ENCODE measurements at regions not wholly inside any gene's neighbourhood (a gene's known extent, or its start where the extent isn't known, plus 50 kb on each side); places are given as distances from the start of the nearest gene placed in this dataset.

GRCh38 chr14:85054178-85054577 is 475.8 kb upstream of the FLRT2 start:
- no peak overlapping the region for H2AFZ ChIP-seq (ENCODE audit: low read depth, low read length)
- peaks cover 4% of the 10 kb centered on the region for H3K9me3 ChIP-seq (ENCODE audit: low read length)
- H3K9me2 ChIP-seq (ENCODE audit: insufficient read depth, low read length): no peaks in the 10 kb centered on the region
- H3K4me2 ChIP-seq (ENCODE audit: low read length): no peak overlapping the region
- TF ChIP-seq POLR2AphosphoS5 (IDR thresholded peaks at IDR 0.05) (no peak), CTCF (IDR thresholded peaks at IDR 0.05; ENCODE audit: poor library complexity, severe bottlenecking) (no peak), REST (IDR thresholded peaks at IDR 0.05; ENCODE audit: borderline replicate concordance) (no peak), TAF1 (IDR thresholded peaks at IDR 0.05; ENCODE audit: low read depth) (no peak), RAD21 (conservative IDR thresholded peaks at IDR 0.05) (no peak), EZH2 (IDR thresholded peaks at IDR 0.05; ENCODE audit: borderline replicate concordance, insufficient read depth, low read length, poor library complexity, severe bottlenecking) (no peak), SMC3 (conservative IDR thresholded peaks at IDR 0.05; ENCODE audit: poor library complexity) (no peak), MXI1 (conservative IDR thresholded peaks at IDR 0.05; ENCODE audit: poor library complexity, severe bottlenecking) (no peak), EP300 (conservative IDR thresholded peaks at IDR 0.05; ENCODE audit: poor library complexity, severe bottlenecking) (no peak)
- H4K20me1 ChIP-seq (ENCODE audit: insufficient read depth): no peaks in the 10 kb centered on the region
- H3K9ac ChIP-seq (ENCODE audit: low read length): no peak overlapping the region
- no peak overlapping the region for H3K4me3 ChIP-seq (ENCODE audit: low read length)
- no peaks in the 10 kb centered on the region for H3F3A ChIP-seq (ENCODE audit: insufficient read depth, low read length, poor library complexity, severe bottlenecking)
- no peaks in the 10 kb centered on the region for H3K36me3 ChIP-seq (ENCODE audit: insufficient read depth, low read length)
- no peak overlapping the region for H3K27ac ChIP-seq (ENCODE audit: low read length)
- no peaks in the 10 kb centered on the region for H3K79me2 ChIP-seq (replicated peaks; ENCODE audit: insufficient read depth, low read length)
- no peaks in the 10 kb centered on the region for H3K27me3 ChIP-seq (ENCODE audit: insufficient read depth, low read depth, low read length)

GRCh38 chr14:85056267-85056666 is 473.7 kb upstream of the FLRT2 start:
- no peak overlapping the region for H3K27ac ChIP-seq (ENCODE audit: low read length)
- H3K9ac ChIP-seq (ENCODE audit: low read length): no peak overlapping the region
- H3K79me2 ChIP-seq (replicated peaks; ENCODE audit: insufficient read depth, low read length): no peaks in the 10 kb centered on the region
- H3K27me3 ChIP-seq (ENCODE audit: insufficient read depth, low read depth, low read length): no peaks in the 10 kb centered on the region
- no peak overlapping the region for H2AFZ ChIP-seq (ENCODE audit: low read depth, low read length)
- H3K4me3 ChIP-seq (ENCODE audit: low read length): no peak overlapping the region
- H3K4me2 ChIP-seq (ENCODE audit: low read length): no peak overlapping the region
- no peaks in the 10 kb centered on the region for H3F3A ChIP-seq (ENCODE audit: insufficient read depth, low read length, poor library complexity, severe bottlenecking)
- TF ChIP-seq EZH2 (IDR thresholded peaks at IDR 0.05; ENCODE audit: borderline replicate concordance, insufficient read depth, low read length, poor library complexity, severe bottlenecking): no peak
- TF ChIP-seq MXI1 (conservative IDR thresholded peaks at IDR 0.05; ENCODE audit: poor library complexity, severe bottlenecking): no peak
- no peak for TF ChIP-seq CTCF (IDR thresholded peaks at IDR 0.05; ENCODE audit: poor library complexity, severe bottlenecking)
- no peak for TF ChIP-seq RAD21 (conservative IDR thresholded peaks at IDR 0.05)
- TF ChIP-seq POLR2AphosphoS5 (IDR thresholded peaks at IDR 0.05): no peak
- no peak for TF ChIP-seq EP300 (conservative IDR thresholded peaks at IDR 0.05; ENCODE audit: poor library complexity, severe bottlenecking)
- TF ChIP-seq SMC3 (conservative IDR thresholded peaks at IDR 0.05; ENCODE audit: poor library complexity): no peak
- no peak for TF ChIP-seq REST (IDR thresholded peaks at IDR 0.05; ENCODE audit: borderline replicate concordance)
- TF ChIP-seq TAF1 (IDR thresholded peaks at IDR 0.05; ENCODE audit: low read depth): no peak
- no peaks in the 10 kb centered on the region for H4K20me1 ChIP-seq (ENCODE audit: insufficient read depth)
- H3K36me3 ChIP-seq (ENCODE audit: insufficient read depth, low read length): no peaks in the 10 kb centered on the region
- no peaks in the 10 kb centered on the region for H3K9me2 ChIP-seq (ENCODE audit: insufficient read depth, low read length)
- H3K9me3 ChIP-seq (ENCODE audit: low read length): peaks cover 4% of the 10 kb centered on the region
